ENCODE measurements at regions not wholly inside any gene's neighbourhood (a gene's known extent, or its start where the extent isn't known, plus 50 kb on each side); places are given as distances from the start of the nearest gene placed in this dataset.

- no peaks in the 10 kb centered on the region for H3K36me3 ChIP-seq (ENCODE audit: insufficient read depth, low read length)
- H3K4me2 ChIP-seq (ENCODE audit: low read length) = no peak overlapping the region
- no peak for TF ChIP-seq MXI1 (conservative IDR thresholded peaks at IDR 0.05; ENCODE audit: poor library complexity, severe bottlenecking)
- TF ChIP-seq CTCF (IDR thresholded peaks at IDR 0.05; ENCODE audit: poor library complexity, severe bottlenecking) = no peak
- no peak for TF ChIP-seq EP300 (conservative IDR thresholded peaks at IDR 0.05; ENCODE audit: poor library complexity, severe bottlenecking)
- no peak for TF ChIP-seq TAF1 (IDR thresholded peaks at IDR 0.05; ENCODE audit: low read depth)
- TF ChIP-seq RAD21 (conservative IDR thresholded peaks at IDR 0.05) = no peak
- no peak for TF ChIP-seq EZH2 (IDR thresholded peaks at IDR 0.05; ENCODE audit: borderline replicate concordance, insufficient read depth, low read length, poor library complexity, severe bottlenecking)
- TF ChIP-seq SMC3 (conservative IDR thresholded peaks at IDR 0.05; ENCODE audit: poor library complexity) = no peak
- TF ChIP-seq POLR2AphosphoS5 (IDR thresholded peaks at IDR 0.05) = no peak
- TF ChIP-seq REST (IDR thresholded peaks at IDR 0.05; ENCODE audit: borderline replicate concordance) = no peak
- H3K9ac ChIP-seq (ENCODE audit: low read length) = no peak overlapping the region
- H4K20me1 ChIP-seq (ENCODE audit: insufficient read depth) = no peaks in the 10 kb centered on the region
- H3K9me2 ChIP-seq (ENCODE audit: insufficient read depth, low read length) = no peaks in the 10 kb centered on the region
- no peaks in the 10 kb centered on the region for H3K79me2 ChIP-seq (replicated peaks; ENCODE audit: insufficient read depth, low read length)
- H3K27ac ChIP-seq (ENCODE audit: low read length) = no peak overlapping the region
- no peaks in the 10 kb centered on the region for H3K27me3 ChIP-seq (ENCODE audit: insufficient read depth, low read depth, low read length)
- H3K9me3 ChIP-seq (ENCODE audit: low read length) = no peaks in the 10 kb centered on the region
- H3F3A ChIP-seq (ENCODE audit: insufficient read depth, low read length, poor library complexity, severe bottlenecking) = no peaks in the 10 kb centered on the region
- H3K4me3 ChIP-seq (ENCODE audit: low read length) = no peak overlapping the region
- H2AFZ ChIP-seq (ENCODE audit: low read depth, low read length) = no peak overlapping the region
Measured at GRCh38 chr12:3961591-3961990, 88.4 kb upstream of the PARP11 start.

GRCh38 chr12:3959799-3960560, 86.8 kb upstream of the PARP11 start:
- Histone ChIP-seq H2AFZ (ENCODE audit: low read depth, low read length) (no peak overlapping the region), H3K79me2 (replicated peaks; ENCODE audit: insufficient read depth, low read length) (no peaks in the 10 kb centered on the region), H3K9me3 (ENCODE audit: low read length) (no peaks in the 10 kb centered on the region), H3K9ac (ENCODE audit: low read length) (no peak overlapping the region), H3K9me2 (ENCODE audit: insufficient read depth, low read length) (no peaks in the 10 kb centered on the region), H3K27ac (ENCODE audit: low read length) (no peak overlapping the region), H3K27me3 (ENCODE audit: insufficient read depth, low read depth, low read length) (no peaks in the 10 kb centered on the region), H4K20me1 (ENCODE audit: insufficient read depth) (no peaks in the 10 kb centered on the region), H3K4me3 (ENCODE audit: low read length) (no peak overlapping the region), H3F3A (ENCODE audit: insufficient read depth, low read length, poor library complexity, severe bottlenecking) (no peaks in the 10 kb centered on the region), H3K36me3 (ENCODE audit: insufficient read depth, low read length) (no peaks in the 10 kb centered on the region), H3K4me2 (ENCODE audit: low read length) (no peak overlapping the region)
- TF ChIP-seq CTCF (IDR thresholded peaks at IDR 0.05; ENCODE audit: poor library complexity, severe bottlenecking) (no peak), EZH2 (IDR thresholded peaks at IDR 0.05; ENCODE audit: borderline replicate concordance, insufficient read depth, low read length, poor library complexity, severe bottlenecking) (no peak), EP300 (conservative IDR thresholded peaks at IDR 0.05; ENCODE audit: poor library complexity, severe bottlenecking) (no peak), MXI1 (conservative IDR thresholded peaks at IDR 0.05; ENCODE audit: poor library complexity, severe bottlenecking) (no peak), RAD21 (conservative IDR thresholded peaks at IDR 0.05) (no peak), SMC3 (conservative IDR thresholded peaks at IDR 0.05; ENCODE audit: poor library complexity) (no peak), TAF1 (IDR thresholded peaks at IDR 0.05; ENCODE audit: low read depth) (no peak), REST (IDR thresholded peaks at IDR 0.05; ENCODE audit: borderline replicate concordance) (no peak)
